ENCODE measurements at regions not wholly inside any gene's neighbourhood (a gene's known extent, or its start where the extent isn't known, plus 50 kb on each side); places are given as distances from the start of the nearest gene placed in this dataset.

DNA sequence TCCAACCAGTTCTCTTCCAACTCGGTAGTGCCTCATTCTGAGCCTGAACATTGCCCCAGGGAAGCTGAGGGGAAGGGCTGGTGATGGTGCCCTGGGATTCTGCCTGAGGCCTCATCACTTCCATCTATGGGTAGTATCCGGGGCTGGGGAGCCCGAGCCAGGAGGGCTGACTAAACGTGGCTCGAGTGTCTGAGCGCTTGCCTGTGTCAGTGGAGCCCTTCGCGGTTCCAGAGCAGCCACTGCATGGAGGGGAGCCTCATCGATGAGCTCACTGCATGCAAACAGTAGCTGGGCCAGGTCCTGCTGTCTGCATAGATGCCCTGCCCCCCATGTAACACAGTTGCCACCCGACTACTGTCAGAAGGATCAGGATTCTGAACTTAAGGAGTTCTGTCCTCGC is 129.3 kb downstream of the GLI2 start:
- no peak for DNase-seq (ENCODE audit: extremely low spot score)
- ChIA-PET POLR2A (interaction anchor here (0.7 kb wide), 1 partner anchor 76 kb away, joined by 3 read pairs; no protein-coding TSS in a partner anchor), CTCF (no interaction called here)
- no peak for TF ChIP-seq NFRKB (IDR thresholded peaks at IDR 0.05)
- no peak for TF ChIP-seq FOXM1 (IDR thresholded peaks at IDR 0.05; ENCODE audit: borderline replicate concordance)
- no peak for TF ChIP-seq ARNT (IDR thresholded peaks at IDR 0.05)
- TF ChIP-seq TARDBP (IDR thresholded peaks at IDR 0.05) = no peak
- no peak for TF ChIP-seq PKNOX1 (IDR thresholded peaks at IDR 0.05)
- TF ChIP-seq L3MBTL2 (conservative IDR thresholded peaks at IDR 0.05) = no peak
- no peak for TF ChIP-seq ZNF384 (IDR thresholded peaks at IDR 0.05)
- no peak for TF ChIP-seq SP1 (IDR thresholded peaks at IDR 0.05)
- no peak for TF ChIP-seq SUZ12 (IDR thresholded peaks at IDR 0.05)
- TF ChIP-seq FOXA1 (IDR thresholded peaks at IDR 0.05) = no peak
- TF ChIP-seq HDGF (IDR thresholded peaks at IDR 0.05; ENCODE audit: borderline replicate concordance) = no peak
- TF ChIP-seq FOXK2 (IDR thresholded peaks at IDR 0.05) = no peak
- no peak for TF ChIP-seq LEF1 (IDR thresholded peaks at IDR 0.05; ENCODE audit: borderline replicate concordance)
- TF ChIP-seq ELF4 (IDR thresholded peaks at IDR 0.05) = no peak
- no peak for TF ChIP-seq BHLHE40 (IDR thresholded peaks at IDR 0.05; ENCODE audit: borderline replicate concordance)

GRCh38 chr2:120865656-120866055 is 130.0 kb downstream of the GLI2 start:
- POLR2A ChIA-PET = interaction anchor here (0.7 kb wide), 1 partner anchor 75 kb away, joined by 3 read pairs; no protein-coding TSS in a partner anchor
- CTCF ChIA-PET = interaction anchor here (1.1 kb wide), 1 partner anchor 13 kb away, joined by 4 read pairs; no protein-coding TSS in a partner anchor
- TF ChIP-seq ARNT (IDR thresholded peaks at IDR 0.05) = no peak
- TF ChIP-seq BHLHE40 (IDR thresholded peaks at IDR 0.05; ENCODE audit: borderline replicate concordance) = no peak
- no peak for TF ChIP-seq FOXM1 (IDR thresholded peaks at IDR 0.05; ENCODE audit: borderline replicate concordance)
- no peak for TF ChIP-seq SP1 (IDR thresholded peaks at IDR 0.05)
- no peak for TF ChIP-seq FOXK2 (IDR thresholded peaks at IDR 0.05)
- TF ChIP-seq L3MBTL2 (conservative IDR thresholded peaks at IDR 0.05) = no peak
- no peak for TF ChIP-seq NFRKB (IDR thresholded peaks at IDR 0.05)
- no peak for DNase-seq (ENCODE audit: extremely low spot score)

- POLR2A ChIA-PET = no interaction called here
- TF ChIP-seq FOXA1 (IDR thresholded peaks at IDR 0.05) (no peak), SUZ12 (IDR thresholded peaks at IDR 0.05) (no peak), ZNF384 (IDR thresholded peaks at IDR 0.05) (no peak), HDGF (IDR thresholded peaks at IDR 0.05; ENCODE audit: borderline replicate concordance) (no peak), TARDBP (IDR thresholded peaks at IDR 0.05) (no peak), ARNT (IDR thresholded peaks at IDR 0.05) (no peak), ELF4 (IDR thresholded peaks at IDR 0.05) (no peak), CTBP1 (IDR thresholded peaks at IDR 0.05; ENCODE audit: borderline replicate concordance) (no peak), BHLHE40 (IDR thresholded peaks at IDR 0.05; ENCODE audit: borderline replicate concordance) (no peak), NFRKB (IDR thresholded peaks at IDR 0.05) (no peak), PKNOX1 (IDR thresholded peaks at IDR 0.05) (no peak), LEF1 (IDR thresholded peaks at IDR 0.05; ENCODE audit: borderline replicate concordance) (no peak), SP1 (IDR thresholded peaks at IDR 0.05) (no peak), FOXK2 (IDR thresholded peaks at IDR 0.05) (no peak)
- DNase-seq (ENCODE audit: extremely low spot score) = no peak
- CTCF ChIA-PET = interaction anchor here (1.1 kb wide), 1 partner anchor 13 kb away, joined by 4 read pairs; no protein-coding TSS in a partner anchor
These were observed 130.4 kb downstream of the GLI2 start for GRCh38 chr2:120866071-120866470.

GRCh38 chr2:120866483-120867140 is 130.9 kb downstream of the GLI2 start:
- no peak for DNase-seq (ENCODE audit: extremely low spot score)
- ChIA-PET POLR2A (no interaction called here), CTCF (interaction anchor here (1.1 kb wide), 2 partner anchors 9 to 12 kb away, joined by 4 to 5 read pairs; no protein-coding TSS in a partner anchor)

More at GRCh38 chr2:120866483-120867140, 130.9 kb downstream of the GLI2 start:
- TF ChIP-seq TARDBP (IDR thresholded peaks at IDR 0.05) = no peak
- no peak for TF ChIP-seq ARNT (IDR thresholded peaks at IDR 0.05)
- TF ChIP-seq BHLHE40 (IDR thresholded peaks at IDR 0.05; ENCODE audit: borderline replicate concordance) = no peak
- no peak for TF ChIP-seq NFRKB (IDR thresholded peaks at IDR 0.05)
- TF ChIP-seq SP1 (IDR thresholded peaks at IDR 0.05) = no peak
- TF ChIP-seq ZNF384 (IDR thresholded peaks at IDR 0.05) = no peak
- no peak for TF ChIP-seq HDGF (IDR thresholded peaks at IDR 0.05; ENCODE audit: borderline replicate concordance)
- TF ChIP-seq L3MBTL2 (conservative IDR thresholded peaks at IDR 0.05) = no peak
- no peak for TF ChIP-seq FOXK2 (IDR thresholded peaks at IDR 0.05)
- TF ChIP-seq LEF1 (IDR thresholded peaks at IDR 0.05; ENCODE audit: borderline replicate concordance) = no peak
- TF ChIP-seq ELF4 (IDR thresholded peaks at IDR 0.05) = no peak
- no peak for TF ChIP-seq FOXM1 (IDR thresholded peaks at IDR 0.05; ENCODE audit: borderline replicate concordance)
- no peak for TF ChIP-seq FOXA1 (IDR thresholded peaks at IDR 0.05)
- no peak for TF ChIP-seq SUZ12 (IDR thresholded peaks at IDR 0.05)
- TF ChIP-seq PKNOX1 (IDR thresholded peaks at IDR 0.05) = no peak
- TF ChIP-seq CTBP1 (IDR thresholded peaks at IDR 0.05; ENCODE audit: borderline replicate concordance) = no peak
